ENCODE measurements at regions not wholly inside any gene's neighbourhood (a gene's known extent, or its start where the extent isn't known, plus 50 kb on each side); places are given as distances from the start of the nearest gene placed in this dataset.

- peak overlapping the region in 1 of 2 donors; percentile 75 for H3K27ac Mint-ChIP-seq
- no peaks in the 10 kb centered on the region for H3K27me3 Mint-ChIP-seq
- peaks cover 3% of the 10 kb centered on the region for H3K9me3 Mint-ChIP-seq
Observed at GRCh38 chr4:14180166-14180565, 552.6 kb upstream of the BOD1L1 start.

GRCh38 chr4:14180983-14181601 is 553.6 kb upstream of the BOD1L1 start:
- Mint-ChIP-seq H3K36me3 (no peaks in the 10 kb centered on the region), H3K4me1 (ENCODE audit: low read depth in 2 of 2) (peaks cover 9 to 17% of the 10 kb centered on the region in 2 donors), H3K4me3 (no peak overlapping the region), H3K9me3 (peaks cover 3% of the 10 kb centered on the region), H3K27ac (peak overlapping the region in 1 of 2 donors; percentile 75), H3K27me3 (no peaks in the 10 kb centered on the region)
- DNase-seq (ENCODE audit: low spot score) (no peak), ATAC-seq (no peak)

More at GRCh38 chr4:14180166-14180565, 552.6 kb upstream of the BOD1L1 start:
- Mint-ChIP-seq H3K36me3 (no peaks in the 10 kb centered on the region), H3K4me1 (ENCODE audit: low read depth in 2 of 2) (peaks cover 9 to 17% of the 10 kb centered on the region in 2 donors), H3K4me3 (no peak overlapping the region)
- DNase-seq (ENCODE audit: low spot score) (no peak), ATAC-seq (no peak)

GRCh38 chr4:14182148-14182547 is 554.6 kb upstream of the BOD1L1 start:
- Mint-ChIP-seq H3K4me1 (ENCODE audit: low read depth in 2 of 2) (peaks cover 9 to 15% of the 10 kb centered on the region in 2 donors), H3K4me3 (no peak overlapping the region), H3K27me3 (no peaks in the 10 kb centered on the region), H3K27ac (no peak overlapping the region), H3K36me3 (no peaks in the 10 kb centered on the region), H3K9me3 (peaks cover 3% of the 10 kb centered on the region)
- DNase-seq (ENCODE audit: low spot score), result no peak
- ATAC-seq, result no peak

- Mint-ChIP-seq H3K9me3 (peaks cover 3% of the 10 kb centered on the region), H3K36me3 (no peaks in the 10 kb centered on the region), H3K4me1 (ENCODE audit: low read depth in 2 of 2) (no peaks in the 10 kb centered on the region), H3K27me3 (no peaks in the 10 kb centered on the region), H3K27ac (no peak overlapping the region), H3K4me3 (no peak overlapping the region)
- DNase-seq (ENCODE audit: low spot score) (no peak), ATAC-seq (no peak)
Observed at GRCh38 chr4:14184265-14184664, 556.7 kb upstream of the BOD1L1 start.

- no peaks in the 10 kb centered on the region for H3K27me3 Mint-ChIP-seq
- peaks cover 3% of the 10 kb centered on the region for H3K9me3 Mint-ChIP-seq
- no peak for ATAC-seq
- DNase-seq (ENCODE audit: low spot score), result no peak
- H3K27ac Mint-ChIP-seq, result no peak overlapping the region
- H3K4me1 Mint-ChIP-seq (ENCODE audit: low read depth in 2 of 2), result no peaks in the 10 kb centered on the region
- no peak overlapping the region for H3K4me3 Mint-ChIP-seq
- no peaks in the 10 kb centered on the region for H3K36me3 Mint-ChIP-seq
Observed at GRCh38 chr4:14184767-14185166, 557.2 kb upstream of the BOD1L1 start.

GRCh38 chr4:14188214-14188613 is 560.7 kb upstream of the BOD1L1 start:
- no peak for ATAC-seq

GRCh38 chr4:14193601-14194000 is 566.1 kb upstream of the BOD1L1 start:
- no peaks in the 10 kb centered on the region for H3K4me1 Mint-ChIP-seq (ENCODE audit: low read depth in 2 of 2)
- no peak for DNase-seq (ENCODE audit: low spot score)
- H3K4me3 Mint-ChIP-seq, result no peak overlapping the region
- ATAC-seq, result no peak
- no peaks in the 10 kb centered on the region for H3K36me3 Mint-ChIP-seq
- H3K27ac Mint-ChIP-seq, result no peak overlapping the region
- H3K9me3 Mint-ChIP-seq, result no peaks in the 10 kb centered on the region
- H3K27me3 Mint-ChIP-seq, result no peaks in the 10 kb centered on the region

More at GRCh38 chr4:14188214-14188613, 560.7 kb upstream of the BOD1L1 start:
- H3K27ac Mint-ChIP-seq, result no peak overlapping the region
- no peaks in the 10 kb centered on the region for H3K9me3 Mint-ChIP-seq
- no peak for DNase-seq (ENCODE audit: low spot score)
- H3K36me3 Mint-ChIP-seq, result no peaks in the 10 kb centered on the region
- no peaks in the 10 kb centered on the region for H3K27me3 Mint-ChIP-seq
- no peaks in the 10 kb centered on the region for H3K4me1 Mint-ChIP-seq (ENCODE audit: low read depth in 2 of 2)
- no peak overlapping the region for H3K4me3 Mint-ChIP-seq

GRCh38 chr4:14196131-14196530 is 568.6 kb upstream of the BOD1L1 start:
- Mint-ChIP-seq H3K27me3 (no peaks in the 10 kb centered on the region), H3K36me3 (no peaks in the 10 kb centered on the region), H3K9me3 (no peaks in the 10 kb centered on the region), H3K4me1 (ENCODE audit: low read depth in 2 of 2) (no peaks in the 10 kb centered on the region), H3K4me3 (no peak overlapping the region), H3K27ac (no peak overlapping the region)
- no peak for DNase-seq (ENCODE audit: low spot score)
- no peak for ATAC-seq

- DNase-seq (ENCODE audit: low spot score) (no peak), ATAC-seq (no peak)
- Mint-ChIP-seq H3K27ac (no peak overlapping the region), H3K4me3 (no peak overlapping the region), H3K4me1 (ENCODE audit: low read depth in 2 of 2) (no peaks in the 10 kb centered on the region), H3K36me3 (no peaks in the 10 kb centered on the region), H3K27me3 (no peaks in the 10 kb centered on the region), H3K9me3 (no peaks in the 10 kb centered on the region)
Observed at GRCh38 chr4:14215116-14215770, 587.7 kb upstream of the BOD1L1 start.

- DNase-seq (ENCODE audit: low spot score) (no peak), ATAC-seq (no peak)
- no peak overlapping the region for H3K4me3 Mint-ChIP-seq
- H3K4me1 Mint-ChIP-seq (ENCODE audit: low read depth in 2 of 2), result no peaks in the 10 kb centered on the region
- no peaks in the 10 kb centered on the region for H3K27me3 Mint-ChIP-seq
- H3K36me3 Mint-ChIP-seq, result no peaks in the 10 kb centered on the region
- peaks cover 2% of the 10 kb centered on the region for H3K9me3 Mint-ChIP-seq
- no peak overlapping the region for H3K27ac Mint-ChIP-seq
Observed at GRCh38 chr4:14217401-14217800, 589.9 kb upstream of the BOD1L1 start.

GRCh38 chr4:14218641-14219040 is 591.1 kb upstream of the BOD1L1 start:
- DNase-seq (ENCODE audit: low spot score) (no peak), ATAC-seq (no peak)
- Mint-ChIP-seq H3K4me1 (ENCODE audit: low read depth in 2 of 2) (no peaks in the 10 kb centered on the region), H3K9me3 (peaks cover 2% of the 10 kb centered on the region), H3K4me3 (no peak overlapping the region), H3K27me3 (no peaks in the 10 kb centered on the region), H3K36me3 (no peaks in the 10 kb centered on the region), H3K27ac (no peak overlapping the region)

- H3K4me1 Mint-ChIP-seq (ENCODE audit: low read depth in 2 of 2), result no peaks in the 10 kb centered on the region
Observed at GRCh38 chr4:14221176-14221575, 593.7 kb upstream of the BOD1L1 start.

GRCh38 chr4:14222377-14223029 is 595.0 kb upstream of the BOD1L1 start:
- no peaks in the 10 kb centered on the region for H3K4me1 Mint-ChIP-seq (ENCODE audit: low read depth in 2 of 2)
- ATAC-seq, result no peak

More at GRCh38 chr4:14221176-14221575, 593.7 kb upstream of the BOD1L1 start:
- no peak for ATAC-seq
- Mint-ChIP-seq H3K36me3 (no peaks in the 10 kb centered on the region), H3K27ac (no peak overlapping the region), H3K27me3 (no peaks in the 10 kb centered on the region), H3K9me3 (peaks cover 2% of the 10 kb centered on the region), H3K4me3 (no peak overlapping the region)
- no peak for DNase-seq (ENCODE audit: low spot score)

GRCh38 chr4:14223461-14223860 is 595.9 kb upstream of the BOD1L1 start:
- Mint-ChIP-seq H3K36me3 (no peaks in the 10 kb centered on the region), H3K4me3 (no peak overlapping the region), H3K4me1 (ENCODE audit: low read depth in 2 of 2) (no peaks in the 10 kb centered on the region), H3K27ac (no peak overlapping the region), H3K27me3 (no peaks in the 10 kb centered on the region), H3K9me3 (peaks cover 5% of the 10 kb centered on the region)
- no peak for ATAC-seq
- DNase-seq (ENCODE audit: low spot score), result no peak

More at GRCh38 chr4:14222377-14223029, 595.0 kb upstream of the BOD1L1 start:
- no peak overlapping the region for H3K4me3 Mint-ChIP-seq
- no peaks in the 10 kb centered on the region for H3K36me3 Mint-ChIP-seq
- peaks cover 2% of the 10 kb centered on the region for H3K9me3 Mint-ChIP-seq
- H3K27me3 Mint-ChIP-seq, result no peaks in the 10 kb centered on the region
- H3K27ac Mint-ChIP-seq, result no peak overlapping the region
- DNase-seq (ENCODE audit: low spot score), result no peak
